AG09319 (cell line): ENCODE measurements at regions not wholly inside any gene's neighbourhood (a gene's known extent, or its start where the extent isn't known, plus 50 kb on each side); places are given as distances from the start of the nearest gene placed in this dataset.

ENCODE experiments used
- DNase-seq: peaks from one replicate; pipeline ENCODE4 v3.0.0-alpha.2; 2010; ENCODE audit warnings: low read depth; ENCODE audit errors: extremely low read depth
- TF ChIP-seq, protein P1 (sequence below): IDR thresholded peaks from 2 replicates; pipeline ENCODE4 v1.5.1; 2011; ENCODE audit warnings: low read depth, mild to moderate bottlenecking, inconsistent platforms, low read length, moderate library complexity

DNA sequence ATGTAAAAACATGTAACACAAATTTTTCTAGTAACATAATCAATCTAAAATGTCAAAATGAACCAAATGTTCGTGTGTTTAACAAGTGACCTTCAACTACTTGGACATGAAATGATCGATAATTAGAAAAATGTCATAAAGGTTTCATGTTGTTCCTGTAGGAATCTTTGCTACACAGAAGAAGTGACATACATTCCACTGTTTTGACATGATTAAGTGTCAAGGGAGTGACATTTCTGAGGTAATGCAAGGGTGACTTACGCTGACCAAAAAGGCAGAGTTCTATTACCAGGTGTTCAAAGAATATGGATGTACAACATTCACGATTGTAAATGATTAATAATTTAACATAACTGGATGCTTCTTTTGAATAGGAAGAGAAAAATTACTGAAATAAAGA lies 131.1 kb upstream of the ROBO1 start:
- no peak for DNase-seq

DNA sequence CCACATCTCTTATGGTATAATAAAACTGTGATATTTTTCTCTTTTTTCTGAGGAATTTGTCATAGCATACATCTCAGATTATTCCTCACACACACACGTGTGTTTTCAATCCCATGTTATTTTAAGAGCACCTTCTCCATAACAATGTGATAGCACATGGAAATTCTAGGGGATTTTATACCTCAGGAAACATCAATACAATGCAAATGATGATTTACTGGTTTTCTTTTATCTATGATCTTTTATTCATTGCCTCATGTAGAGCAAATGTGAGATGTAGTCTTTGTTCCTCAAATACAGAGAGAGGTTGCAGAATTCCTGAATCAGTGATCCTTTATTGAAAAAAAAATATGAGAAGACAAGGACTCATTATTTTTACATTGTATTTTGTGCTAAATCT lies 128.3 kb upstream of the ROBO1 start:
- TF ChIP-seq, protein P1, sequence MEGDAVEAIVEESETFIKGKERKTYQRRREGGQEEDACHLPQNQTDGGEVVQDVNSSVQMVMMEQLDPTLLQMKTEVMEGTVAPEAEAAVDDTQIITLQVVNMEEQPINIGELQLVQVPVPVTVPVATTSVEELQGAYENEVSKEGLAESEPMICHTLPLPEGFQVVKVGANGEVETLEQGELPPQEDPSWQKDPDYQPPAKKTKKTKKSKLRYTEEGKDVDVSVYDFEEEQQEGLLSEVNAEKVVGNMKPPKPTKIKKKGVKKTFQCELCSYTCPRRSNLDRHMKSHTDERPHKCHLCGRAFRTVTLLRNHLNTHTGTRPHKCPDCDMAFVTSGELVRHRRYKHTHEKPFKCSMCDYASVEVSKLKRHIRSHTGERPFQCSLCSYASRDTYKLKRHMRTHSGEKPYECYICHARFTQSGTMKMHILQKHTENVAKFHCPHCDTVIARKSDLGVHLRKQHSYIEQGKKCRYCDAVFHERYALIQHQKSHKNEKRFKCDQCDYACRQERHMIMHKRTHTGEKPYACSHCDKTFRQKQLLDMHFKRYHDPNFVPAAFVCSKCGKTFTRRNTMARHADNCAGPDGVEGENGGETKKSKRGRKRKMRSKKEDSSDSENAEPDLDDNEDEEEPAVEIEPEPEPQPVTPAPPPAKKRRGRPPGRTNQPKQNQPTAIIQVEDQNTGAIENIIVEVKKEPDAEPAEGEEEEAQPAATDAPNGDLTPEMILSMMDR: no peak
- no peak for DNase-seq

More for the DNA sequence above, 131.1 kb upstream of the ROBO1 start:
- TF ChIP-seq, protein P1: no peak

DNA sequence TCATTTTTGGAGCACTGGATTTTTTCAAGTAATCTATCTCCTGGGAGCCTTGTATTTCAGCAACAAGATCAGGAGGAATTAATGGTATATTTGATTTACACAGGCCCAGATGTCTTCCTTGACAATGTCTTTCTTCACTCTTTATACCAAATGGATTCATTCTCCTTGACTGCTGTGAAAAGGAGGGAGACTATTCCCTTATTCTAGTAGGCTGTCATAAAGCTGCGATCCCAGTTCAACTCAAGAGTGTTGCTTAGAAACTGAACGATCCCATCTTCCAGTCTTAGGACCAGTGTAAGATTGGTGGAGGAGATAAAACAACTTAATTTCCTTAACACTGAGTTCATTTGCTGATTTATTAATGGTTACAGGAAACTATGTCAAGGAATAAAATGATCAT lies 119.4 kb upstream of the ROBO1 start:
- TF ChIP-seq, protein P1: no peak
- no peak for DNase-seq

DNA sequence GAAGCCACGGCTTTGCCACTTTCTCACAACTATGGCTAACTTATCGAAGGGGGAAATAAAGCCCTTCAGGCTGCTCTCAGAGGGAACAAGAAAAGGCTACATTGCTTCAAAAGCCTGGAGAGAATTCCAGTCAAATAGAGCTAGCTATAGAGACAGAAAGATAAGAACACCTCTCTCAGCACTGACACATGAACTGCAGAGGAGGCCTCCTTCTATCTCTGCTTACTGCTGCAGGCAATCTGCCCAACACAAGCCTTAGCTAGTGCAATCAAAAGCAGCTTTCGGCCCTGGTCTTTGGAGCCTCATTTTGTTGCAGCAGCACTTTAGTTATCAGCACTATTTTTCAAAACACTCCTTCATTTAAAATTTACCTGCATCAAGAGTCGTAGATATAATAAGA lies 118.4 kb upstream of the ROBO1 start:
- DNase-seq: no peak
- TF ChIP-seq, protein P1: no peak

DNA sequence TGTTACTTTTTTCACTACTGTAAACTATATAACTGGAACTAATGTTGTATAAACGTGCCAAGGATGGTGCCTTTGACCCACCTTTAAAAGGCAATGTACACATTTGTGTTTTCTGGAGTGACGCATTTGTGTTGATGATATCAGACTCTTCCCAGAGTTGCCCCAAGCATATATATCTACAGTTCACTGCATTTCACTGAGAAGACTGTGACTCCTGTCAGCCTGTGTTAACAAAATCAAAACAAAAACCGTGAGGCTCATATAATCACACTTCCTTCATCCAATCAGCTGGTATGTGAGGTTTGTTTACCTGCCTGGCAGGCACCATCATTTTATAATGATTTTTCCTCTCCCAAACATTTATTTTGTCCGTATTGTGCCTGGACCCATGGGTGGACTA lies 117.6 kb upstream of the ROBO1 start:
- TF ChIP-seq, protein P1: no peak
- no peak for DNase-seq

DNA sequence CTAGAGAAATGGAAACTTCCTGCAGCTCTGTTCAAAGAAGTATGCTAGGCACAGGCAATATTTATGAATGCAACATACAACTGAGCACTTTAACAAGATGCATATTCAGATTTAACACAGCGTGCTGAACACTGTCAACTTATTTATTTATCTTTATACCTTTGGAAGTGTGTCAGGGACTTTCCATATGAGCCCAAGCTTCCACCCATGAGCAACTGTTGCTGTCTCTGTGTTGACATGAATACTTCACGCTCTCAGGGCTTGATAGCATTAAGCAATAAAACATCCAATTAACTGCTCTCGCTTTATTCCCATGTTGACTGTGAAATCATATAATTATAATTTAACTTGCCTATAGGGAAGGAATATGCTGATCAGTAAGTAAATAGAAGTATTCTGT lies 116.6 kb upstream of the ROBO1 start:
- no peak for DNase-seq
- TF ChIP-seq, protein P1: no peak

DNA sequence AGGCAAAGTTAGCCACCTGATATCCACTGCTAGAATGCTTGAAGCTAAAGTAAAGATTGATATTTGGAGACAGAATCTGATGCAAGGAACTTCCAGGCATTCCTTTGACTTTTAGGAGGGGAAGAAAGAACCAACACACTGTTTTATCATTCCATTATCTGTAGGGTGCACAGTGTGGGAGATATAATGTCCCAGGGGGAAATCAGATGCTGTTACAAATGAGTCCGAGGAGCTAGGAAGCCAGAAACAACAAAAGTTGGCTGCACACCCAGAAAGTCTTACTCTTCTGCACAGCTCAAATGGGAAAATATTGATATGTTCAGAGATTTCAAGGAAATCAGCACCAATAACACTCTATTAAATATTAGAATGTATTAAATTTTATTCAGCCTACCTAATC lies 113.6 kb upstream of the ROBO1 start:
- no peak for DNase-seq
- TF ChIP-seq, protein P1: no peak
